DND-41 (cell line): ENCODE measurements at regions not wholly inside any gene's neighbourhood (a gene's known extent, or its start where the extent isn't known, plus 50 kb on each side); places are given as distances from the start of the nearest gene placed in this dataset.

Experiments
- ATAC-seq: fragments of 200-7000 bp; cut with Tn5 transposase; 3 replicates; pipeline ENCODE4 v1.9.1; 2021; ENCODE audit warnings: low read depth; ENCODE audit not compliant: insufficient read depth
- DNase-seq: peaks from one replicate; pipeline ENCODE4 v3.0.0-alpha.2; 2020
- H2AFZ ChIP-seq: 2 replicates; pipeline ENCODE4 v1.6.0; 2012; ENCODE audit warnings: low read depth, low read length
- H3K27ac ChIP-seq: 2 replicates; pipeline ENCODE4 v1.5.1; 2012; ENCODE audit warnings: low read length, inconsistent platforms
- H3K27me3 ChIP-seq: fragments of 200-600 bp; sonication (generic); 2 replicates; pipeline ENCODE4 v1.6.0; 2012; ENCODE audit warnings: low read length, mild to moderate bottlenecking, inconsistent platforms; ENCODE audit not compliant: insufficient read depth, poor library complexity
- H3K36me3 ChIP-seq: 2 replicates; pipeline ENCODE4 v1.5.1; 2012; ENCODE audit warnings: low read length, inconsistent platforms; ENCODE audit not compliant: insufficient read depth
- H3K4me1 ChIP-seq: 2 replicates; pipeline ENCODE4 v1.5.1; 2012; ENCODE audit warnings: mild to moderate bottlenecking, low read length; ENCODE audit not compliant: insufficient read depth
- H3K4me2 ChIP-seq: 2 replicates; pipeline ENCODE4 v1.6.0; 2012; ENCODE audit warnings: mild to moderate bottlenecking, moderate library complexity, low read length, inconsistent platforms; ENCODE audit not compliant: insufficient read depth
- H3K4me3 ChIP-seq, 2 experiments: fragments of 200-600 bp in 1 of 2; shearing (Covaris generic) in 1 of 2; 2 replicates each; pipeline ENCODE4 v1.5.1; 2012 to 2016; ENCODE audit warnings: inconsistent platforms in 2 of 2, low read length in 2 of 2, mild to moderate bottlenecking in 2 of 2, low read depth in 1 of 2, moderate library complexity in 1 of 2
- H3K79me2 ChIP-seq: 2 replicates; pipeline ENCODE4 v1.6.0; 2012; ENCODE audit warnings: low read length, inconsistent platforms; ENCODE audit not compliant: insufficient read depth
- H3K9ac ChIP-seq: 2 replicates; pipeline ENCODE4 v1.6.0; 2012; ENCODE audit warnings: low read depth, mild to moderate bottlenecking, inconsistent platforms, low read length, moderate library complexity
- H3K9me3 ChIP-seq: 2 replicates; pipeline ENCODE4 v1.5.1; 2012; ENCODE audit warnings: low read length, moderate library complexity, mild to moderate bottlenecking, inconsistent platforms; ENCODE audit not compliant: insufficient read depth, severe bottlenecking
- H4K20me1 ChIP-seq: 2 replicates; pipeline ENCODE4 v1.6.0; 2012; ENCODE audit warnings: low read length; ENCODE audit not compliant: insufficient read depth
- CTCF ChIP-seq: IDR thresholded peaks from 2 replicates; pipeline ENCODE4 v1.5.1; 2012; ENCODE audit warnings: borderline replicate concordance, low read length, moderate library complexity, mild to moderate bottlenecking; ENCODE audit not compliant: poor library complexity, severe bottlenecking; ENCODE audit errors: extremely low read depth
- EZH2 ChIP-seq: IDR thresholded peaks from 3 replicates; pipeline ENCODE4 v1.6.1; 2012; ENCODE audit warnings: borderline replicate concordance, low read depth, mild to moderate bottlenecking, moderate library complexity, low read length, inconsistent platforms; ENCODE audit not compliant: severe bottlenecking

- no peak overlapping the region for H2AFZ ChIP-seq
Observed at GRCh38 chr22:49230194-49230577, 597.5 kb downstream of the BRD1 start.

GRCh38 chr22:49229483-49230193, 598.0 kb downstream of the BRD1 start:
- Histone ChIP-seq H3K4me1 (no peaks in the 10 kb centered on the region), H3K27ac (no peak overlapping the region), H3K9me3 (no peaks in the 10 kb centered on the region), H3K4me2 (no peak overlapping the region), H3K79me2 (no peaks in the 10 kb centered on the region), H3K9ac (no peak overlapping the region), H3K36me3 (no peaks in the 10 kb centered on the region), H4K20me1 (peaks cover 13% of the 10 kb centered on the region), H3K4me3 (no peak overlapping the region), H2AFZ (no peak overlapping the region), H3K27me3 (no peaks in the 10 kb centered on the region)
- DNase-seq (no peak), ATAC-seq (no peak)
- TF ChIP-seq EZH2 = no peak
- TF ChIP-seq CTCF = no peak

More at GRCh38 chr22:49230194-49230577, 597.5 kb downstream of the BRD1 start:
- peaks cover 13% of the 10 kb centered on the region for H4K20me1 ChIP-seq
- ATAC-seq (peak; percentile 47; the same call in 1 of the 3 replicates), DNase-seq (peak; percentile 48)
- H3K4me2 ChIP-seq = no peak overlapping the region
- no peaks in the 10 kb centered on the region for H3K9me3 ChIP-seq
- H3K4me1 ChIP-seq = no peaks in the 10 kb centered on the region
- no peaks in the 10 kb centered on the region for H3K27me3 ChIP-seq
- no peaks in the 10 kb centered on the region for H3K36me3 ChIP-seq
- no peak overlapping the region for H3K4me3 ChIP-seq
- H3K27ac ChIP-seq = no peak overlapping the region
- no peak overlapping the region for H3K9ac ChIP-seq
- no peaks in the 10 kb centered on the region for H3K79me2 ChIP-seq
- no peak for TF ChIP-seq EZH2
- no peak for TF ChIP-seq CTCF

GRCh38 chr22:49228431-49229037, 599.1 kb downstream of the BRD1 start:
- Histone ChIP-seq H2AFZ (no peak overlapping the region), H3K9ac (no peak overlapping the region), H3K36me3 (no peaks in the 10 kb centered on the region), H3K4me1 (no peaks in the 10 kb centered on the region), H3K27ac (no peak overlapping the region), H3K4me2 (no peak overlapping the region), H4K20me1 (peaks cover 13% of the 10 kb centered on the region), H3K4me3 (no peak overlapping the region), H3K9me3 (no peaks in the 10 kb centered on the region), H3K27me3 (no peaks in the 10 kb centered on the region), H3K79me2 (no peaks in the 10 kb centered on the region)
- TF ChIP-seq CTCF (no peak), EZH2 (no peak)
- DNase-seq (no peak), ATAC-seq (no peak)
